ENCODE measurements at regions not wholly inside any gene's neighbourhood (a gene's known extent, or its start where the extent isn't known, plus 50 kb on each side); places are given as distances from the start of the nearest gene placed in this dataset.

DNA sequence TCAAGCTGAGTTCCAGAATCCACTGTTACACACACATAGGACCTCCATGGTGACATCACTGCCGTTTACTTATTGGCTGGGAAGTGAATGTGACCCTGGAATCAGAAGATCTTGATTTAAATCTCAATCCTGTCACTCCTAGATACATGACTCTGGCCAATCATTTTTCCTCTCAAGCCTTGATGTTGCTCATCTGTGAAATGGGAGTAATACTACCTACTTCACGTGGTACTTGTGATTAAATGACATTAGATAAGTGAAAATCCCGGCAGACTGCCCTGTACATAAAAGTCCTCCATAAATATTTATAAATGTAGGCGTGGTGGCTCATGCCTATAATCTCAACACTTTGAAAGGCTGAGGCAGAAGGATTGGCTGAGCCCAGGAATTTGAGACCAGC is 88.0 kb upstream of the SVIL start:
- Histone ChIP-seq H3K9me3 (peaks cover 3 to 6% of the 10 kb centered on the region in 2 donors), H3K27ac (peak overlapping the region; percentile 8 to 95 (median 54)), H3K4me3 (no peak overlapping the region), H3K4me1 (peaks cover 12 to 39% (median 23%) of the 10 kb centered on the region in 4 donors), H3K27me3 (no peaks in the 10 kb centered on the region), H3K36me3 (peaks cover 0 to 6% (median 0%) of the 10 kb centered on the region in 4 donors)
- intact Hi-C loops (cut with DNase I; ENCODE audit: low total_unique reads) = loop anchor here (10.0 kb wide), 1 partner anchor 128 kb away; no protein-coding TSS in a partner anchor
- 20 to 48% methylated on average over 1 to 4 of the region's 4 CpGs for WGBS, 2 donors (ENCODE audit: low coverage in 1 of 2)
- in situ Hi-C loops (cut with MboI; ENCODE audit: low pct_ligation_motif_present in 1 of 4, low pct_unique_long_range_greater_than_20kb in 1 of 4, low sequenced_read_pairs in 3 of 4) = no loop called here
- TF ChIP-seq EP300 (IDR thresholded peaks at IDR 0.05; ENCODE audit: low read depth) (no peak), POLR2A (IDR thresholded peaks at IDR 0.05) (no peak), POLR2AphosphoS5 (IDR thresholded peaks at IDR 0.05) (no peak), CTCF (IDR thresholded peaks at IDR 0.05) (no peak)
- DNase-seq = no peak

GRCh38 chr10:29720149-29720548 is 85.4 kb upstream of the SVIL start:
- H3K27me3 ChIP-seq = no peaks in the 10 kb centered on the region
- peaks cover 3 to 6% of the 10 kb centered on the region in 2 donors for H3K9me3 ChIP-seq
- no peak overlapping the region for H3K4me3 ChIP-seq
- H3K36me3 ChIP-seq = peaks cover 0 to 6% (median 0%) of the 10 kb centered on the region in 4 donors
- no peak overlapping the region for H3K27ac ChIP-seq
- intact Hi-C loops (cut with DNase I; ENCODE audit: low total_unique reads) = loop anchor here (10.0 kb wide), 1 partner anchor 125 kb away; no protein-coding TSS in a partner anchor
- peaks cover 3 to 25% (median 11%) of the 10 kb centered on the region in 4 donors for H3K4me1 ChIP-seq
- no peak for DNase-seq
- in situ Hi-C loops (cut with MboI; ENCODE audit: low pct_ligation_motif_present in 1 of 4, low pct_unique_long_range_greater_than_20kb in 1 of 4, low sequenced_read_pairs in 3 of 4) = no loop called here
- TF ChIP-seq POLR2A (IDR thresholded peaks at IDR 0.05) = no peak
- no peak for TF ChIP-seq CTCF (IDR thresholded peaks at IDR 0.05)
- TF ChIP-seq POLR2AphosphoS5 (IDR thresholded peaks at IDR 0.05) = no peak
- no peak for TF ChIP-seq EP300 (IDR thresholded peaks at IDR 0.05; ENCODE audit: low read depth)

- Histone ChIP-seq H3K36me3 (peaks cover 0 to 6% (median 0%) of the 10 kb centered on the region in 4 donors), H3K27ac (peak overlapping the region in 2 of 4 donors; percentile 13 to 15), H3K4me3 (no peak overlapping the region), H3K9me3 (peaks cover 3 to 6% of the 10 kb centered on the region in 2 donors), H3K4me1 (peaks cover 0 to 21% (median 12%) of the 10 kb centered on the region in 4 donors), H3K27me3 (no peaks in the 10 kb centered on the region)
- 72 to 83% methylated on average over 3 to 4 of the region's 4 CpGs for WGBS, 2 donors (ENCODE audit: low coverage in 1 of 2)
- TF ChIP-seq POLR2AphosphoS5 (IDR thresholded peaks at IDR 0.05) (no peak), EP300 (IDR thresholded peaks at IDR 0.05; ENCODE audit: low read depth) (no peak), POLR2A (IDR thresholded peaks at IDR 0.05) (no peak), CTCF (IDR thresholded peaks at IDR 0.05) (no peak)
- intact Hi-C loops (cut with DNase I; ENCODE audit: low total_unique reads) (no loop called here), in situ Hi-C loops (cut with MboI; ENCODE audit: low pct_ligation_motif_present in 1 of 4, low pct_unique_long_range_greater_than_20kb in 1 of 4, low sequenced_read_pairs in 3 of 4) (no loop called here)
- no peak for DNase-seq
These were observed 84.5 kb upstream of the SVIL start for GRCh38 chr10:29719281-29719675.

- TF ChIP-seq POLR2AphosphoS5 (IDR thresholded peaks at IDR 0.05) (no peak), EP300 (IDR thresholded peaks at IDR 0.05; ENCODE audit: low read depth) (no peak), CTCF (IDR thresholded peaks at IDR 0.05) (no peak), POLR2A (IDR thresholded peaks at IDR 0.05) (no peak)
- Histone ChIP-seq H3K36me3 (peaks cover 0 to 6% (median 0%) of the 10 kb centered on the region in 4 donors), H3K27ac (no peak overlapping the region), H3K27me3 (no peaks in the 10 kb centered on the region), H3K4me1 (peaks cover 0 to 26% (median 19%) of the 10 kb centered on the region in 4 donors), H3K4me3 (no peak overlapping the region), H3K9me3 (peaks cover 2 to 6% of the 10 kb centered on the region in 2 donors)
- DNase-seq = no peak
- in situ Hi-C loops (cut with MboI; ENCODE audit: low pct_ligation_motif_present in 1 of 4, low pct_unique_long_range_greater_than_20kb in 1 of 4, low sequenced_read_pairs in 3 of 4) (no loop called here), intact Hi-C loops (cut with DNase I; ENCODE audit: low total_unique reads) (no loop called here)
- WGBS, 2 donors (ENCODE audit: low coverage in 1 of 2) = 85 to 90% methylated on average over 1 to 2 of the region's 2 CpGs
These were observed 80.5 kb upstream of the SVIL start for GRCh38 chr10:29715296-29715695.
